ENCODE measurements at regions not wholly inside any gene's neighbourhood (a gene's known extent, or its start where the extent isn't known, plus 50 kb on each side); places are given as distances from the start of the nearest gene placed in this dataset.

- TF ChIP-seq POLR2A (IDR thresholded peaks at IDR 0.05) (no peak), CTCF (IDR thresholded peaks at IDR 0.05) (no peak)
Observed at GRCh38 chr11:96648991-96649390, 259.2 kb downstream of the JRKL start.
